NCI-H748 (cell line): ENCODE measurements at regions not wholly inside any gene's neighbourhood (a gene's known extent, or its start where the extent isn't known, plus 50 kb on each side); places are given as distances from the start of the nearest gene placed in this dataset.

Experiments used
- DNase-seq: peaks from one replicate; lab custom pipeline; 2025; ENCODE audit not compliant: unreplicated experiment; lab: John Stamatoyannopoulos, UW

- no peak for DNase-seq
Observed at GRCh38 chr14:71237556-71237955, 330.3 kb downstream of the PCNX1 start.

- no peak for DNase-seq
Observed at GRCh38 chr14:71238835-71239234, 331.6 kb downstream of the PCNX1 start.

DNA sequence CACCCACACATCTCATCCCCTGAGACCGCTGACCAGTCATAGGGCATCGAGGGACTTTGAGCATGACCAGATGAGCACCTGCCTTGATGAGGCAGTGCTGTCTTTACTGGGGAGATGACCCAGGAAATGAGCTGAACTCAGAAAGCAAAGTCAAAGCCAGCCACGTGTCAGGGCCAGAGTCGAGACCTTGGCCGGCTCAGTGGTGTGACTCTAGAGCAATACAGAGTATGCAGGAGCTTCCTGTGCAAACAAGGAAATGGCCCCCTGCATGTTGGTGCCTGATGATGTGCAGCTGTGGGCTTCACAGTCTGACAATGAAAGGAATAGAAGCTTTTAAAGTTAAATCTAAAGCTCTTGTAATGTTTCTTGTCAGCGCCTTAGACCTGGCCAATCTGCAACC, 332.9 kb downstream of the PCNX1 start:
- DNase-seq, result no peak

DNA sequence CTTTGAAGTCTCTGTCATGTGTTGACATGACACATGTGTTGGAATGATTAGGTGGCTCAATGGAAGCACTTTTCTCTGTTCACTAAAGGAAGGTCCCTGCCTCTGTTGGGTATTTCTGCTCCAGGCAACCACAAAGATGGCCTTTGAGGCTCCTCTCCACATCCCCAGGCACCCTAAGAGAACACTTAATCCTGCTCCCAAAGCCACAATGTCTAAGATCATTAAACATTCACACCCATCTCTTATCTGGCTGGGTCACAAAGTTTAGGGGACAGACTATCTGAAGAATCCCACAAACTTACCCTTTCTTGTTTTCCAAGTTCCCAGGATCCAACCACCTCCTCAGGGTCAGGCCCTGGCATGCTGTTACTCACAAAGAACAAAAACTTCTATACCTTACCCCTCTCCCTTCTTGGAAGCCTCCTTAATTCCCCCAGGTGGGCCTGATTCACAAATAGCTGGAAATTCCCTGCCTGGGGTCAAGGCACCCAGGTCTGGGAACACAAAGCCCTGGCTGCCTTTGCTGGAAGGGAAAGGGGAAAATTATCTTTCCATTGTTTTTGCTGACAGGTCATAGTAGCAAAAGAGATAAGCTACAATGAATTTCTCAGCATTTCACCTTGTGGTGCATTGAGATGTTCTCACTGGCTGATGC, 333.7 kb downstream of the PCNX1 start:
- no peak for DNase-seq

GRCh38 chr14:71242237-71242748, 335.0 kb downstream of the PCNX1 start:
- no peak for DNase-seq

DNA sequence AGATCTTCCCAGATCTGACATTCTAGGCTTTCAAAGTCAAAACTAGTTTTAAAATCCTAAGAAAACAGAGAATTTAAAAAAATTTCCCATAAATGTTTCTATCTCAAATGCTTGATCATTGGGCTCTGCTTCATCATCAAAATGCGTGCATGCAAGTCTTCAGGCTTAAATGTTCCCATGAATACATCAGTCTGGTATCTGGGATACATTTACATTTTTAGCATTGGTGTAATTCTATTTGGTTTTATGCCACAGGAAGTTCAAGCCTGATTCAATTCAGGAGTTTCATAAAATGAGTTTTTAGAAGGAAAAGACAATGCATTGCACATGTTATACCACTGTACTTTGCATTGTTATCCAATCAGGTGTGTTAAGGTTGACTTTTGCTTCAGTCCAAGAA, 336.4 kb downstream of the PCNX1 start:
- DNase-seq, result no peak

DNA sequence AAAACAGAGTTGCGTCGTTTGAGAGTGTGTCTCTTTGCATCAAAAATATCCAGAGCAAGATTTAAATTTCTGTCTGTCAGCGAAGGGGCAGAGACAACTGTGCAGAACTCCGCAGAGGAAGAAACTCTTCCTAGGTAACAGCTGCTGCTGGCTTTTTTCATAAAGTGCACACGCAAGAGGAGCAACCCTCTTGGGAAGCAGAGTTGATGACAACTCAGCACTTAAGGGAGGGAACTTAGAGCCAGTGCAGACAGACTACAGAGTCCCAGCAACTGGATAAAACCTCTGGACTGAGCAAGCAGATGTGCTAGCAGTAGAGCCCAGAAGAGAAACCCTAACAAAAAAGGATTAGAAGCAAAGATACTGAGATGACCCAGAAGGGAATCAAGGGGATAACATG, 337.1 kb downstream of the PCNX1 start:
- DNase-seq, result no peak

DNA sequence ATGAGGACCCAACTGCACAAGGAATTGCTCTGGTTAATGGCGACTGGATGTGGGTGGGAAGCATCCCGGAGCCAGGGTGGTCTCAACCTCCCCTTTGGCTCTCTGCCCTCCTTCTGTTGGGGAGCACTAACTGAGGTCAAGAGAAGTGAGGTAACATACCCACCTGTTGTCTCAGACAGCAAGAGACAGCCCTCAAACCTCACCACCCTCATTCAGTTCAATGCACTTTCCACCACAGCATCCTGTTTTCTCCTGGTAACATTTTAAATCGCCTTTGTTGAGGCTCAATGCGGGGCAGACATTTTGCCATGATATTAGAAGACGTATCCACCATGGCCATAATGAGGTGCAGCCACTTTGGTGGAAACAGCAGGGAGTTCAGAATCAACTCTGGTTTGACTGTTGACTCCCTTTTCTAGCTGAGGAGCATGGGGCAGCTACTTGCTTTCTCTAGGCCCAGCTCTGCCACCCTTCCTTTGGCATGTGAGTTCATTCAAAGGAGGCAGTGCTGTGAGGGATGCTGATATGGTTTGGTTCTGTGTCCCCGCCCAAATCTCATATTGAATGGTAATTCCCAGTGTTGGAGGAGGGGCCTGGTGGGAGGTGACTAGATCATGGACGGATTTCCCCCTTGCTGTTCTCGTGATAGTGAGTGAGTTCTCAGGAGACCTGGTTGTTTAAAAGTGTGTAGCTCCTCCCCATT, 338.6 kb downstream of the PCNX1 start:
- DNase-seq, result no peak

- DNase-seq, result no peak
Observed at GRCh38 chr14:71246539-71246938, 339.3 kb downstream of the PCNX1 start.

GRCh38 chr14:71247106-71247505, 339.8 kb downstream of the PCNX1 start:
- no peak for DNase-seq

DNA sequence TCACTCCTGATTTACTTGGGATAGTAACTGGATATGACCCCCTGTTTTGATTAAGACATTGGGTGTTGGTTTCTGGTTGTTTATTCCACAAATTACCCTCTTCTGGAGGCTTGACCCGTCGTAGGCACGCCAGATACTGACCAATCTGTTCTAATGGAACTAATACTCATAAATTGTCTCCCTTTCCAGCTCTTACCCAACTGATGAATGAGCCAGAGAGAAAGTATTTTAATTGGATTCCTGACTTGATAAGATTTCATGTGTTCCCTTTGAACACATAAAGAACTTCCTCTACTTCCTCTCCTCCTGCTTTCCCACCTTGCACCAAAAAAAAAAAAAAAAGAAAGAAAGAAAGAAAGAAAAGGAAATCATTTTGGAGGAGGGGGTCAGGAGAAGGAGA, 340.9 kb downstream of the PCNX1 start:
- DNase-seq, result no peak

GRCh38 chr14:71250347-71250746, 343.1 kb downstream of the PCNX1 start:
- no peak for DNase-seq

GRCh38 chr14:71250791-71251190, 343.5 kb downstream of the PCNX1 start:
- no peak for DNase-seq

- DNase-seq, result peak; percentile 32
Observed at GRCh38 chr14:71254091-71254719, 346.9 kb downstream of the PCNX1 start.

DNA sequence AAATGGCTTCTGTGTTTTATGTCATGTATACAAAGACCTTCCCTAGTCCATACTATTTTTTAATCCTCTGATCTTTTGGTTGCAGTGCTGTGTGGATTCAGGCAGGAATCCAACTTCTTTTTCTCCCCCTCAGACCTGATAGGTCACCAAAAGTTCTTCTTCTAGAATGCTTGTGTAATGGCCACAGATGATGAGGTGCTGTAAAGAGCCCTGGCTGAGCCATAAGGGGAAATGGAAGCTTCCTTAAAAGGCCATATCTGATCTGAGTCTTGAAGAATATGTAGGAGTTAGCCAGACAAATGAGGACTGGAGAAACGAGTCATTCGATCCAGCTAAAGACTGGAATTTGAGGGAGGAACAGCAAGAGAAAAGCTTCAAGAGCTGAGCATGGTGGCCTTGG, 353.9 kb downstream of the PCNX1 start:
- DNase-seq, result no peak

DNA sequence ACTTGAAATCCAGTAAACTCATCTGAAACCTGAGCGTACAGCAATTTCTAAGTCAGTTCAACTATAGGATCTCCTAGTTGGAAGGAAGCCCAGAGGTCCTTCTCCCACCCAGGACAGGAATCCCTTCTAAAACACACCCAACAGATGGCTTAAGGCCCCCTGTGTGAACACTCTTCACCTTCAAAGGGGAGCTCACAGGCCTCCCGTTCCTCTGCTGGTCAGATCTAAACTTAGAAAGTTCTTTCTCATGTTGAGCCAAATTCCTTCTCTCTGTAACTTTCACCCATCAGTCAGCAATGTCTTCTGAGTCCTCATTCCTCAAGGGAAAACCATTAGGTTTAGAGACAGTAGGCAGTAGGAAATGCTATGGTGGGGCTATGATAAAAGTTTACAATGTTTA, 355.2 kb downstream of the PCNX1 start:
- DNase-seq, result no peak

GRCh38 chr14:71264260-71264659, 357.0 kb downstream of the PCNX1 start:
- no peak for DNase-seq

DNA sequence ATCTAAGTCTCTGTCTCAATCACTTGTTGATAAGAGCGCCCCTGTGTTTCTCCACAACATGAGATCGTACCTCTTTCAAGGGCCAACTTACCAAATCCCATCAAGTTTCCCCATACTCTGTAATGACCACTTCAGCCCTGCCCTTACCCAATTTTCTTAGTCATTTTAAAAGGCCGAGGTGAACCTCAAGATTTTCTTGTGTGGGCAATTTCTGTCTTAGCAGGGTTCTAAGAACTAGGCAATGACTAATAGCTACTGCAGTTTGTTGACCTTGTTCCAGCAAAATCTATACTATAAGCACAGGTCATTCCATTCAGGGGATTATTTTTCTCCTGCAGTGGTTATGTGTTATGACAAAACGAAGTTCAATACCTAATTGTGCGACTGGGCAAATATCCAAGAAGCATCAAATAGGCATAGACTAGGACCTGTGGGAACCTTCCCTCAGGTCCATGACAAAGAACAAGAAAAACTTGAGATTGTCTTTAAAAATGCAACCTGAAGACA, 359.8 kb downstream of the PCNX1 start:
- DNase-seq, result peak; percentile 17

- DNase-seq, result no peak
Observed at GRCh38 chr14:71267691-71268090, 360.4 kb downstream of the PCNX1 start.

DNA sequence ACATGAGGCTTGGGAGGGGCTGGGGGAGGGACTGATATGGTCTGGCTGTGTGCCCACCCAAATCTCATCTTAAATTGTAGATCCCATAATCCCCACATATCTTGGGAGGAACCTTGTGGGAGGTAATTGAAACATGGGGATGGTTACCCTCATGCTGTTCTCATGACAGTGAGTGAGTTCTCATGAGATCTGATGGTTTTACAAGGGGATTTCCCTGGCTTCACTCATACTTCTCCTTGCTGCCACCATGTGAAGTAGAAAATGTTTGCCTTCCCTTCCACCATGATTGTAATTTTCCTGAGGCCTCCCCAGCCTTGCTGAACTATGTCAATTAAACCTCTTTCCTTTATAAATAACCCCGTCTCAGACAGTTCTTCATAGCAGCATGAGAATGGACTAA, 362.9 kb downstream of the PCNX1 start:
- DNase-seq, result no peak

DNA sequence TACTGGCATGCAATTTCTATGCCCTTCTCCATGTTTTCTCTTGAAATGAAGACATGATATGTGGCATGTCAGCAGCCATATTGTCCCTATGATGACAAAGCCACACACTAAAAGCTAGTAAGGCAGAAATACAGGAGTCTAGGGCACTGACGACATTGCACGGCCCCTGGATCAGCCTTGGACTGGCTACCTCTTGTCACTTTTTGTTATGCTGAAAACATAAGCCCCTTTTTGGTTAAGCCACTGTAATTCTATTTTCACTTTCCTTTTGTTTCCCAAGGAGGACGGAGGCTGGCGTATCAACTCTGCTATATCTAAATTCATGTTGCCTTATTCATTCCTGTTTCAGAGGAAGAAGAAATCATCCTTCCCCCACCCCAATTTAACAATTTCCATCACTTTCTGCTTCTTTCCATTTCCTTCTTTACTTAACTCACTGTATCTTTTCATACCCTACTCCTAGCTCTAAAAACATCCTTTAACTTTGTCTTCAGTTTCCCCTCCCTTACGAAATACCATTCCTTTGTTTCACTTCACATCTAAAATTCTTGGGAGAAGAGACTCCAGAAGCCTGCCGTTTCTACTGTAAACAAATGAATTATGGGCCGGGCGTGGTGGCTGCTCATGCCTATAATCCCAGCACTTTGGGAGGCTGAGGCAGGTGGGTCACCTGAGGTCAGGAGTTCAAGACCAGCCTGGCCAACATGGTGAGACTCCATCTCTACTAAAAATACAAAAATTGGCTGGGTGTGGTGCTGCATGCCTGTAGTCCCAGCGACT, 364.1 kb downstream of the PCNX1 start:
- no peak for DNase-seq
